ENCODE measurements at regions not wholly inside any gene's neighbourhood (a gene's known extent, or its start where the extent isn't known, plus 50 kb on each side); places are given as distances from the start of the nearest gene placed in this dataset.

- TF ChIP-seq CTCF (IDR thresholded peaks at IDR 0.05; ENCODE audit: low read length) (no peak), EZH2phosphoT487 (IDR thresholded peaks at IDR 0.05; ENCODE audit: low read length) (no peak), EZH2 (optimal IDR thresholded peaks at IDR 0.05; ENCODE audit: low read depth, low read length) (no peak)
Observed at GRCh38 chr13:76289558-76289957, 596.6 kb downstream of the KCTD12 start.

Data from MM.1S (cell line).